Islet precursor cell (in vitro differentiated cells): ENCODE measurements at regions not wholly inside any gene's neighbourhood (a gene's known extent, or its start where the extent isn't known, plus 50 kb on each side); places are given as distances from the start of the nearest gene placed in this dataset.

Source experiments
- DNase-seq: peaks from one replicate; pipeline ENCODE4 v3.0.0-alpha.2; 2018

DNA sequence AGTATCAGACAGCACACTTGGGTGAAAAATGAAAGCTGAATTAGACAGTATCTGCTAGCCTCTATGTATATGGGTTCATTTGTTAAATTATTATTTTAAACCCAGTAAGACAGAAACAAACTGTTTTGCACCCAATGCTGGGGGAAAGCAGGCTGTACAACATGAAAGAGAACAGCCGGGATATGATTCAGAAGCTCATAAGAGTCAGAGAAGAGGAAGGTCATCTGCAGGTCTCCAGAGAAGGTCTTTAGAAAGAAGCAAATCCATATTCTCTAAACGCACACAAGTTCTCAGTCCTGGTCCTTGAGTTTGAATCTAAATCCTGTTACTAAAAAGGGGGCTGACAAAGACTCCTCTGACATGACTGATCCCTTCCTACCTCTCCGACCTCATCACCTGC lies 155.1 kb downstream of the SIPA1L2 start:
- no peak for DNase-seq

- no peak for DNase-seq
These were observed 156.0 kb downstream of the SIPA1L2 start for GRCh38 chr1:232473900-232474299.

- DNase-seq, result peak; percentile 71
These were observed 156.6 kb downstream of the SIPA1L2 start for GRCh38 chr1:232473324-232473723.

GRCh38 chr1:232472485-232473041 lies 157.4 kb downstream of the SIPA1L2 start:
- DNase-seq, result no peak

DNA sequence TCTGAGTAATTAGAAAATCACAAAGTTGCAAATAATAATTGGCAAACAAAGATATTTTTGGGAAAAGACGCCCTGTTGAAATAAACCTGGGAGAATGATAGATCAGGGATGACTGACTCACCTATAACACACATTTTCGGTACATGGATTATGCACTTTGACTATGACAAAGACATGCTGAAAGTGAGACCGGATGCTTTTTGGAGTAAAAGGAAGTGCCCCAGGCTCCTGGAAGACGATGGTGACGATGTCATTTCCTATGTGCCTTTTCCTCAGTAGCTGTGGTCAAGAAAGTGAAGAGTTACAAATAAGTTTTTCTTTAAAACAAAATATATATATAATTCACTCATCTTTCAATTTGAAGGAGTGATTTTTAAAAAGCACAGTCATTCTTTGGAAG lies 158.7 kb downstream of the SIPA1L2 start:
- DNase-seq, result no peak

GRCh38 chr1:232470711-232471110 lies 159.2 kb downstream of the SIPA1L2 start:
- no peak for DNase-seq

DNA sequence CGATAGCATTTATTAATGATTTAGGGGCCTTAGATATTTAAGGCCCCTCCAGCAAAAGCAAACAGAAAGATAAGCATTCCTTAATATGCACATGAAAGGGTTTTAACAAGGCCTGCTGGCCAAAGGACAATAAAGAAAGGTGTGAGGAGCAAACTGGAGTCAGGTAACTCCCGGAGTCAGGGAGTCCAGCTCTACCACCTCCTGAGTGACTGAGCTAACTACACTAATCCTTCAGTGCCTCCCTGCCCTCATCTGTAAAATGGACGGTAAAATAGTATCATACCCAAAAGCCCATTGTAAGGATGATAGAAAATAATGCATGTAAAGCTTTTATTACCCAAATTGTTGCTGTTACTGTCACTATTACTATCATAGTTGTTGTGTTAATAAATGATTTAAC lies 161.7 kb downstream of the SIPA1L2 start:
- no peak for DNase-seq

GRCh38 chr1:232467073-232467760 lies 162.7 kb downstream of the SIPA1L2 start:
- no peak for DNase-seq

- no peak for DNase-seq
These were observed 165.6 kb downstream of the SIPA1L2 start for GRCh38 chr1:232464325-232464724.

- no peak for DNase-seq
These were observed 166.7 kb downstream of the SIPA1L2 start for GRCh38 chr1:232463225-232463624.

GRCh38 chr1:232462213-232462612 lies 167.7 kb downstream of the SIPA1L2 start:
- DNase-seq, result peak; percentile 54

- peak; percentile 85 for DNase-seq
These were observed 170.1 kb downstream of the SIPA1L2 start for GRCh38 chr1:232459826-232460225.

- DNase-seq, result no peak
These were observed 170.8 kb downstream of the SIPA1L2 start for GRCh38 chr1:232459087-232459486.

DNA sequence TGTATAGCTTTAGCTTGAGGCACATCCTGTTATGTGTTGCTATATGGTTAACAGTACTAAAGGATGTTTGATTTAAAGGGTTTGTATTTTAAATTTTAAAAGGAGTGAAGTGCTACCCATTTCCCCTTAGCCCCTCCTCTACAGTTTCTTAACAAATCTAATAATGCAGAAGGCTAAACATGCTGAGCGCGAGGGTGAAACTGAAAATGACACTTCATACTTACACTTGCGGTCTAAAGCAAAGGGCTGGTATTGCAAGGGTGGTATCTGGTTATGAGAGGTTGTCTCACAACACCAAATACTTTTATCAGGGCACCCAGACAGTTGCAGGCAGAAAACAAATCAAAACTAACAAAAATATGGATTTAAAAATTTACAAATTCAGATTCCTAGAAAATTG lies 172.3 kb downstream of the SIPA1L2 start:
- DNase-seq, result no peak

GRCh38 chr1:232456714-232457113 lies 173.2 kb downstream of the SIPA1L2 start:
- no peak for DNase-seq

DNA sequence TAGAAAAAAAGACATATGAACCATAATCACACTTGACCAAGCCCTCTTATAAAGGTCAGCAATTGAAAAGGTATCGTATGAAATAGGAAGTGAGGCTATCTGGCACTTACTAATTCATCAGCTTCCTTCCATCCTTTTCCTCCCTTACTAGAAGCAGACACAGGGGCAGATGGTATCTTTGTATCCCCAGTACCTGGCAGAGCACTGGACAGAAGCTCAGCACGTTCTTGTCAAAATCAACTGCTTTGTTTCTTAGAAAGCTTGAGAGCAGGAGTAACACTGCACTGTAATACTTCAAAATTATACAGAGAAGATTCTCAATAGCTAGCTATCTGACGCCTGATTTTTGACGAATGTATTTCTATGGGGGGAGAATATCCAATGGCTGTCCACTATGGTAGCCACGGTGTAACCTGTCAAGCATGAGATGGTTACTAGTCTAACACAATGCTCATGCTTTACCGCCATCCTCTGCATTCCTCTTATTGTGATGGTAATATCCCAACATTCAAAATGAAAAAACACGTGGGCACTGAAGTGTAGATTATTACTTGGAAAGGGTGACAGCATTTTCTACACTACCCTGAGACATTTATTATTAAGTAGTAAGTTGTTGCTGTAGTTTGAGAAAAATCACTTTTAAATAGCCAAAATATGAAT lies 175.6 kb downstream of the SIPA1L2 start:
- DNase-seq, result no peak

DNA sequence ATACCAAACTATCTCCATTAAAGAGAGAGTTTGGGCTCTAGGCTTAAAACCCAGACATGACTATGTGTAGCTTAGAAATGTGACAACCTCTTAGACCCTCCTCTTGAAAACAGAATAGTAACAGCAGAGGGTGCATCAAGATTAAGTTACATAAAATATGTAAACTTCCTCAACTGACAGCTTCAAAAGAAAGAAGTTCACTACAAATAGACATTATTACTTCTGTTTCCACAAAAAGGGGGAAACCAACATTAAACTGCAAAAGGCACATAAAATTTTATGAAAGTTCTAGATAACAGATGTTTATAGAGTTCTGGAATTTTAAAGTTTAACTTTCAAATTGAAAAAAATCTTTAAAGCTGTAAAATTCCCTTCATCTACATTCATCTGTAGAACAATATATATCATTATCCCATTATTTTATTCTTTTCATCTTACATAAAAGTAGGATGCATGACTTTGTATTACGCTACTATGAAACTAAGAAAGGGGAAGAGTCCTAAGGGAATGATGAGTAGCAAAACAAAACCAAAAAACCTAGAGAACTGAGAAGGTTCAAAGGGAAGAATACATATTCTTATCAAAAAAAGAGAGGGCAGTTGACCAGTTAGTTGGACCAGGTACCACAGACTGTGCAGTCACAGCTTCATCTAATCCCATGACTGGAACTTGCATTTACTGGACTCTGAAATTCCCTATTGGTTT lies 177.0 kb downstream of the SIPA1L2 start:
- DNase-seq, result no peak

- no peak for DNase-seq
These were observed 177.8 kb downstream of the SIPA1L2 start for GRCh38 chr1:232452117-232452516.

DNA sequence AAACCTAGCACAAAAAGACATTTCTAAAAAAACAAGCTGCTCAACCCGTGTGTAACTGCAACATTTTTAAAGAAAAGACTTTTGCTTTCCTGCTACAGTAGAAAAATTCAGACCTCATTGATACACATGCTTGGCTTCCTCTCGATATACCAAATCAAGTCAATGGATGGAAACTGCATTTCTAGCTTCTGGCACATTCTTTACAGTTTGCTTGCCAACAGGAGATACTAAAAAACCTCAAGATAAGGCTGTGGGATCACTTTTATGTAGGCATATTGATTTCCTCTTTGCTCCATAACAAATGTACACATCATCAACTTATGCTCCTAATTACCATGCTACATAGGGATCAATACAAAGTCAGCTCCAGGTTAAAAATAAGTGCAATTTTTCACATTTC lies 178.4 kb downstream of the SIPA1L2 start:
- no peak for DNase-seq

DNA sequence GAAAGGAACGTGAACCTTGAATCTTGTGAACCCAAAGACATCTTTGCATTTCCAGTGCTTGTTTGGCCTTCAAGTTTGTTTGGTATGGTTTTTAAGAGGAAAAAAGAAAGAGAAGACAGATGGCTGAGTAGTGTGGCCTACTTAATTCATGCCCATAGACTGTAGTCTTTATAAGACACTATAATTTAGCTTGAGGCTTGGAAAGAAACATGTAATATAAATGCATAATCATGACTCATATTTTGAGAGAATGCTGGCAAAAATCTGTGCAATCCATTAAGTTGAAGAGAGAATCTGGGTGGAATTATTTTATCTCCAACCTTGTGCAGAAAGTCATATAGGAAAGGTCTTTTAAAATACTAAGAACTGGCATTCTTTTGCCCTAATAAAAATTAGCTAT lies 179.3 kb downstream of the SIPA1L2 start:
- no peak for DNase-seq

DNA sequence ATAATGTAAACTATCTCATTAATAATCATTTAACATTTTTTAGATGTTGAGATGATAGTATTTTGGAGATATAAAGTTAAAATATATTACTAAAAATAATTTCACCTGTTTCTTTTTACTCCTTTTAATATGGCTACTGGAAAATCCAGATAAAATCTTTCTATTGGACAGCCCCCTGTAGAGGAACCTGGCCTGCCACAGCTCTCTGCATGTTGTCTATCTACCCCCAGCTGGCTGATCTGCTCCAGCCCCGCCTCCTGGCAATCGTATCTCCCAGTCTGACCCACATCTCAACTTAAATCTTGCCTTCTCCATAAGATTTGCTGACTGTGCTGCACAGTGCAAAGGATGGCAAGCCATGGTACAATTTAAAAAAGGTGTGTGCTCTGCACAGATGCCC lies 182.8 kb downstream of the SIPA1L2 start:
- DNase-seq, result no peak

GRCh38 chr1:232445361-232446106 lies 184.4 kb downstream of the SIPA1L2 start:
- no peak for DNase-seq

DNA sequence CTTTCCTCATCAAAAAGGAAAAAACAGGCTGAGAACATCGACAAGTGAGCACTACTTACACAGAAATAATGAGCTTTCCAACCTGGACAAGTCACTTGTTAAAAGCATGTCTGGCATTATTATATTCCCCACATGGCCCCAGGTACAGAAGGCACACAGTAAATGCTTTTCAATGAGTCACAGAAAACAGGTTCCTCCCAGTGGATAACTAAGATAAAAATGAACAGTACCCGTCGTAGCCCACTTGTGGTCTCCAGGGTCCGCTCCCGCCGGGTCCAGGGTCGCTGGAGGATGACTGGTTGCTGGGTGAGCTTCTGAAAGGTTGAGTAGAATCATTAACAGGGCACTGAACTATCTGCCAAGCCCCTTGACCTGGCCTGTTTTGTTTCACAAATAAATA lies 186.6 kb downstream of the SIPA1L2 start:
- peak; percentile 50 for DNase-seq
